ENCODE measurements at regions not wholly inside any gene's neighbourhood (a gene's known extent, or its start where the extent isn't known, plus 50 kb on each side); places are given as distances from the start of the nearest gene placed in this dataset.

GRCh38 chr3:44050101-44050500 is 191.6 kb upstream of the TOPAZ1 start:
- Mint-ChIP-seq H3K36me3 (ENCODE audit: low read depth) (no peaks in the 10 kb centered on the region), H3K9me3 (no peaks in the 10 kb centered on the region), H3K27ac (no peak overlapping the region), H3K4me1 (no peaks in the 10 kb centered on the region), H3K4me3 (no peak overlapping the region), H3K27me3 (peaks cover 13% of the 10 kb centered on the region)
- POLR2A ChIA-PET, result no interaction called here
- no peak for DNase-seq
- CTCF ChIA-PET, result no interaction called here

GRCh38 chr3:44050867-44051266 is 190.8 kb upstream of the TOPAZ1 start:
- Mint-ChIP-seq H3K9me3 (no peaks in the 10 kb centered on the region), H3K4me1 (no peaks in the 10 kb centered on the region), H3K36me3 (ENCODE audit: low read depth) (no peaks in the 10 kb centered on the region), H3K27me3 (peaks cover 13% of the 10 kb centered on the region), H3K4me3 (no peak overlapping the region), H3K27ac (no peak overlapping the region)
- POLR2A ChIA-PET, result no interaction called here
- CTCF ChIA-PET, result no interaction called here
- no peak for DNase-seq

GRCh38 chr3:44055951-44056350 is 185.7 kb upstream of the TOPAZ1 start:
- DNase-seq, result no peak
- H3K4me3 Mint-ChIP-seq, result no peak overlapping the region
- no peaks in the 10 kb centered on the region for H3K36me3 Mint-ChIP-seq (ENCODE audit: low read depth)
- ChIA-PET POLR2A (interaction anchor here (0.7 kb wide), 1 partner anchor 142 kb away, joined by 3 read pairs; no protein-coding TSS in a partner anchor), CTCF (no interaction called here)
- no peaks in the 10 kb centered on the region for H3K9me3 Mint-ChIP-seq
- H3K4me1 Mint-ChIP-seq, result no peaks in the 10 kb centered on the region
- no peak overlapping the region for H3K27ac Mint-ChIP-seq
- peaks cover 27% of the 10 kb centered on the region for H3K27me3 Mint-ChIP-seq

- CTCF ChIA-PET, result no interaction called here
- H3K27me3 Mint-ChIP-seq, result peaks cover 25% of the 10 kb centered on the region
Measured at GRCh38 chr3:44056446-44057240, 185.0 kb upstream of the TOPAZ1 start.

GRCh38 chr3:44058022-44058867 is 183.4 kb upstream of the TOPAZ1 start:
- ChIA-PET POLR2A (no interaction called here), CTCF (interaction anchor here (0.8 kb wide), 1 partner anchor 203 kb away, joined by 3 read pairs; no protein-coding TSS in a partner anchor)
- Mint-ChIP-seq H3K4me1 (no peaks in the 10 kb centered on the region), H3K27ac (no peak overlapping the region), H3K9me3 (no peaks in the 10 kb centered on the region), H3K4me3 (no peak overlapping the region), H3K36me3 (ENCODE audit: low read depth) (no peaks in the 10 kb centered on the region), H3K27me3 (peaks cover 32% of the 10 kb centered on the region)
- DNase-seq, result no peak

More at GRCh38 chr3:44056446-44057240, 185.0 kb upstream of the TOPAZ1 start:
- DNase-seq, result no peak
- POLR2A ChIA-PET, result interaction anchor here (0.7 kb wide), 1 partner anchor 142 kb away, joined by 3 read pairs; no protein-coding TSS in a partner anchor
- Mint-ChIP-seq H3K4me3 (no peak overlapping the region), H3K4me1 (no peaks in the 10 kb centered on the region), H3K36me3 (ENCODE audit: low read depth) (no peaks in the 10 kb centered on the region), H3K27ac (no peak overlapping the region), H3K9me3 (no peaks in the 10 kb centered on the region)

- no peaks in the 10 kb centered on the region for H3K9me3 Mint-ChIP-seq
- no peak overlapping the region for H3K27ac Mint-ChIP-seq
- no peak for DNase-seq
- ChIA-PET POLR2A (no interaction called here), CTCF (interaction anchor here (0.8 kb wide), 1 partner anchor 203 kb away, joined by 3 read pairs; no protein-coding TSS in a partner anchor)
- no peaks in the 10 kb centered on the region for H3K36me3 Mint-ChIP-seq (ENCODE audit: low read depth)
- peaks cover 36% of the 10 kb centered on the region for H3K27me3 Mint-ChIP-seq
- H3K4me3 Mint-ChIP-seq, result no peak overlapping the region
- no peaks in the 10 kb centered on the region for H3K4me1 Mint-ChIP-seq
Measured at GRCh38 chr3:44058868-44059203, 182.8 kb upstream of the TOPAZ1 start.

- Mint-ChIP-seq H3K27ac (no peak overlapping the region), H3K4me3 (no peak overlapping the region), H3K4me1 (no peaks in the 10 kb centered on the region), H3K9me3 (no peaks in the 10 kb centered on the region), H3K36me3 (ENCODE audit: low read depth) (no peaks in the 10 kb centered on the region), H3K27me3 (peaks cover 40% of the 10 kb centered on the region)
- POLR2A ChIA-PET, result no interaction called here
- CTCF ChIA-PET, result no interaction called here
- DNase-seq, result no peak
Measured at GRCh38 chr3:44060164-44060563, 181.5 kb upstream of the TOPAZ1 start.

- H3K27me3 Mint-ChIP-seq, result peaks cover 41% of the 10 kb centered on the region
- DNase-seq, result no peak
- no peak overlapping the region for H3K4me3 Mint-ChIP-seq
- H3K36me3 Mint-ChIP-seq (ENCODE audit: low read depth), result no peaks in the 10 kb centered on the region
- H3K4me1 Mint-ChIP-seq, result no peaks in the 10 kb centered on the region
- no peak overlapping the region for H3K27ac Mint-ChIP-seq
- ChIA-PET CTCF (no interaction called here), POLR2A (no interaction called here)
- no peaks in the 10 kb centered on the region for H3K9me3 Mint-ChIP-seq
Measured at GRCh38 chr3:44061268-44061667, 180.4 kb upstream of the TOPAZ1 start.

- ChIA-PET POLR2A (no interaction called here), CTCF (no interaction called here)
- H3K9me3 Mint-ChIP-seq, result no peaks in the 10 kb centered on the region
- H3K27me3 Mint-ChIP-seq, result peaks cover 40% of the 10 kb centered on the region
- DNase-seq, result no peak
- H3K4me1 Mint-ChIP-seq, result no peaks in the 10 kb centered on the region
- H3K27ac Mint-ChIP-seq, result no peak overlapping the region
- no peaks in the 10 kb centered on the region for H3K36me3 Mint-ChIP-seq (ENCODE audit: low read depth)
- no peak overlapping the region for H3K4me3 Mint-ChIP-seq
Measured at GRCh38 chr3:44061961-44062360, 179.7 kb upstream of the TOPAZ1 start.

- no peak overlapping the region for H3K4me3 Mint-ChIP-seq
- peaks cover 10% of the 10 kb centered on the region for H3K4me1 Mint-ChIP-seq
- ChIA-PET CTCF (no interaction called here), POLR2A (no interaction called here)
- no peaks in the 10 kb centered on the region for H3K9me3 Mint-ChIP-seq
- H3K27ac Mint-ChIP-seq, result no peak overlapping the region
- H3K36me3 Mint-ChIP-seq (ENCODE audit: low read depth), result no peaks in the 10 kb centered on the region
- no peak for DNase-seq
- peaks cover 28% of the 10 kb centered on the region for H3K27me3 Mint-ChIP-seq
Measured at GRCh38 chr3:44065311-44066094, 176.2 kb upstream of the TOPAZ1 start.

- peaks cover 10% of the 10 kb centered on the region for H3K4me1 Mint-ChIP-seq
- DNase-seq, result no peak
- no peak overlapping the region for H3K4me3 Mint-ChIP-seq
- POLR2A ChIA-PET, result no interaction called here
- H3K36me3 Mint-ChIP-seq (ENCODE audit: low read depth), result no peaks in the 10 kb centered on the region
- peaks cover 24% of the 10 kb centered on the region for H3K27me3 Mint-ChIP-seq
- CTCF ChIA-PET, result no interaction called here
- no peaks in the 10 kb centered on the region for H3K9me3 Mint-ChIP-seq
- H3K27ac Mint-ChIP-seq, result no peak overlapping the region
Measured at GRCh38 chr3:44066806-44067205, 174.9 kb upstream of the TOPAZ1 start.

GRCh38 chr3:44067431-44067830 is 174.3 kb upstream of the TOPAZ1 start:
- CTCF ChIA-PET, result no interaction called here
- no peaks in the 10 kb centered on the region for H3K36me3 Mint-ChIP-seq (ENCODE audit: low read depth)
- no peak overlapping the region for H3K4me3 Mint-ChIP-seq
- H3K9me3 Mint-ChIP-seq, result no peaks in the 10 kb centered on the region
- H3K27ac Mint-ChIP-seq, result no peak overlapping the region
- peaks cover 20% of the 10 kb centered on the region for H3K27me3 Mint-ChIP-seq
- POLR2A ChIA-PET, result no interaction called here
- H3K4me1 Mint-ChIP-seq, result peaks cover 10% of the 10 kb centered on the region
- DNase-seq, result no peak

GRCh38 chr3:44068753-44069152 is 172.9 kb upstream of the TOPAZ1 start:
- H3K27me3 Mint-ChIP-seq, result peaks cover 12% of the 10 kb centered on the region
- POLR2A ChIA-PET, result no interaction called here
- CTCF ChIA-PET, result no interaction called here

More at GRCh38 chr3:44068753-44069152, 172.9 kb upstream of the TOPAZ1 start:
- H3K4me3 Mint-ChIP-seq, result no peak overlapping the region
- H3K4me1 Mint-ChIP-seq, result peaks cover 10% of the 10 kb centered on the region
- DNase-seq, result no peak
- H3K9me3 Mint-ChIP-seq, result no peaks in the 10 kb centered on the region
- H3K27ac Mint-ChIP-seq, result no peak overlapping the region
- no peaks in the 10 kb centered on the region for H3K36me3 Mint-ChIP-seq (ENCODE audit: low read depth)
